ENCODE measurements at regions not wholly inside any gene's neighbourhood (a gene's known extent, or its start where the extent isn't known, plus 50 kb on each side); places are given as distances from the start of the nearest gene placed in this dataset.
"Not testable (repeated sequence)": the region's sequence is repeated elsewhere in the genome, so short reads cannot be mapped to it uniquely, and the experiment has no call there.

DNA sequence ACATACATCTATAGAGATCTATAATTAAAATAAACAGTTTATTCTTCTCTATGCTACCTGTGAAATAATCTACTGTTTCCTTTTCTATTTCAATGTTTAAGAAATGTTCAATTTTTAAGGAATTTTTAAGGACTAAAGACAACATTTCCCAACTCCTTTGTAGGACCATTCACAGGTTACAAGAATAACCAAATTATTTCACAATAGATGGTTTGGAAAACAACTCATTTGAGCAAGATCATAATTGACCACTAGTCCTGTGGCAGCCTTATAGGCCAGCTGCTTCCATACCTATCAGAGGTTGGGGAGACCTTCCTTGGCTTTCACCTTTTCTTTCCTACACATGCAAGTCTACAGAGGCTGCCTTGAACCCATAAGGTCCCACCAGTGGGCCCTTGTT is 193.7 kb downstream of the TTC39B start:
- no peak for DNase-seq (ENCODE audit: low read depth in 1 of 2, low spot score in 1 of 2)

DNA sequence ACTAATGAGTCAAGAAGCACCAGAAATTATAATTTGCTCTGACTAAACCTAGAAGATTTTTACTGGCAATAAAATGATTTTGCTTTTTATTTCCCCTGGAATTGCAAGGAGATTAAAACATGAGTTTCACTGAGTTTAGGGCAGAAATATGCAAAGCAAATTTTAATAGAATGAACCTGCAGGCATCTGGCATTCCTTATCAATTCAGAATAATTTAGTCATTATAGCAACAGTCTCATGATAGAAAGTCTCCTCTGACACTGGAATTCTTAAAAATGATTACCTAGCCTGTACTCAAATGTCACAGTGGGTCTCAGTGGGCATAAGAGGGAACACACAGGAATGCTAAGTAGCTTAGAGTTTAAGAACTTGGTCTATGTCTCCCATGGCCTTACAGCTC is 195.9 kb downstream of the TTC39B start:
- DNase-seq (ENCODE audit: low read depth in 1 of 2, low spot score in 1 of 2), result no peak

DNA sequence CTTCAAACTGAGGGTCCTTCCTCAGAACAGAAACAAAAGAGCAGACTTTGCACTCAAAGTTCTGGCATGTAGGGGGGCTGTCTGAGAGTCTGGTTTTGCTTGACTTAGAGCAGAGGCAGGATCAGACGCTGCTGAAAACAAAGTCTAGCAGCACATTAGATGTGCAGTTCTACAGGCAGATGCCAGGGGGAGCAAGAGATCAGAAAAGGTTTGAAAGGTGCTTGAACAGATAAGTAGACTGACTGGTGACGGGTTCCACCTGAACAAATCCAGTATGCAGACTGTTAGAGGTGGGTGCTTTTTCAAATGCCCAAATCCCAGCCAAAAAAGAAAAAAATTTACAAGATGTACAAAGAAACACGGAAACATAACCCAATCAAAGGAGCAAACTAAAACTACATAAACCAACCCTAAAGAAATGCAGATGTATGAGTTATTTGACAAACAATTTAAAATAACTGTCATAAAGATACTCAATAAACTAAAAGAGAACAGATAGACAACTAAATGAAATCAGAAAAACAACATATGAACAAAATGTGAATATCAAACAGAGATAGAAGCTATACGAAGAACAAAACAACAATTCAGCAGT is 194.7 kb upstream of the FREM1 start:
- DNase-seq (ENCODE audit: low read depth in 1 of 2, low spot score in 1 of 2), result no peak

- no peak for DNase-seq (ENCODE audit: low read depth in 1 of 2, low spot score in 1 of 2)
Measured at GRCh38 chr9:15103290-15103689, 193.1 kb upstream of the FREM1 start.

GRCh38 chr9:15101095-15101494 is 190.9 kb upstream of the FREM1 start:
- no peak for DNase-seq (ENCODE audit: low read depth in 1 of 2, low spot score in 1 of 2)

- DNase-seq (ENCODE audit: low read depth in 1 of 2, low spot score in 1 of 2), result no peak
Measured at GRCh38 chr9:15100571-15100970, 190.3 kb upstream of the FREM1 start.

GRCh38 chr9:15096972-15097371 is 186.7 kb upstream of the FREM1 start:
- no peak for DNase-seq (ENCODE audit: low read depth in 1 of 2, low spot score in 1 of 2)

DNA sequence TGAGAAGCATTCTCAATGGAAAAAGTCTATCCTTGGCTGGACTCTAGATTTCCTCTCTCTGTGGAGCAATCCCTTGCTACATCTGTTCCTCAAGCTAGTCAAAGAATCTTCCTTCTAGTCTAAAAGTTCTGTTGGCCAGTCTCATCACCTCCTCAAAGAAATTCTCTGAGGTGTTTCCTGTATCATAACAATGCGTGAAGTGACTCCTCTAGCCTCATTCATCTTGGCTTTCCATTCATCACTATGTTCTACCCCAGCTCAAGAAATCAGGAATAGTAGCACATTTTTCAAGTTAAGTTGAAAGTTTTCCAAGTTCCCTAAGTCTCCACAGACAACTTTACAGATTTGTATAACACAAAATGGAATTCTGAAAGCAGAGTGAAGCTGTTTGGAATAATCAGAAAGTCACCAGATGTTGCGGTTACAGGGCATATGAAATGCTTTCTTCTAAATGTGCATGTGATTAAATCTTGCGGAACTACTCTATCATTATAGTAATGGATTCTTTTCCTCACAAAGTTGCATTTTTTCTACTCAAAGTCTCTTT is 176.6 kb upstream of the FREM1 start:
- no peak for DNase-seq (ENCODE audit: low read depth in 1 of 2, low spot score in 1 of 2)

DNA sequence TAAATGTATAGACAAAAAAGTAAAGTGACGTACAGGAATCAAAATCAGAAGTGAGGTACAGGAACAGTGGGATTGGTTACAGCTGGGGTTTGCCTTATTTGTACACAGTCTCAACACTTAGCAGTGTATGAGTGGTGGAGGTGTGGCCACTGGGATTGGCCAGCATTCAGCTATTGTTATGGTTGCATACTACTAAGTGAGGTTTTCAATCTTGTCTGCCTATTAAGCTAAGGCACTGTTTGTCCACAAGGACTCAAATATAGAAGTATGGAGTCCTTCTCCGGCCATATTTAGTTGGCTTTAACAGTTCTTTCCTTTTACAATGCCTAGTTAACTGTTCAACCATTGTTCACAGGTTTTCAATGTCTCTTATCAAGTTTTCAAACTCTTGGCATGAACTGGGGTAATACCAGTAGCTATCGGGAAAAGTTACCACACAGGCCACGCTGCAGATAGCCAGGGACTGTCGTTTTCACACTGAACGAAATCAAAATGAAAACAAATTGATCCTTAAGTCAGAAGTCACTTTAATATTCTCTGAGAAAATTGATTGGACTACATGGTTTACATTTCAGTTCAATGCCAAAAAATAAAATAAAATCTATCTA is 176.0 kb upstream of the FREM1 start:
- DNase-seq (ENCODE audit: low read depth in 1 of 2, low spot score in 1 of 2), result no peak

DNA sequence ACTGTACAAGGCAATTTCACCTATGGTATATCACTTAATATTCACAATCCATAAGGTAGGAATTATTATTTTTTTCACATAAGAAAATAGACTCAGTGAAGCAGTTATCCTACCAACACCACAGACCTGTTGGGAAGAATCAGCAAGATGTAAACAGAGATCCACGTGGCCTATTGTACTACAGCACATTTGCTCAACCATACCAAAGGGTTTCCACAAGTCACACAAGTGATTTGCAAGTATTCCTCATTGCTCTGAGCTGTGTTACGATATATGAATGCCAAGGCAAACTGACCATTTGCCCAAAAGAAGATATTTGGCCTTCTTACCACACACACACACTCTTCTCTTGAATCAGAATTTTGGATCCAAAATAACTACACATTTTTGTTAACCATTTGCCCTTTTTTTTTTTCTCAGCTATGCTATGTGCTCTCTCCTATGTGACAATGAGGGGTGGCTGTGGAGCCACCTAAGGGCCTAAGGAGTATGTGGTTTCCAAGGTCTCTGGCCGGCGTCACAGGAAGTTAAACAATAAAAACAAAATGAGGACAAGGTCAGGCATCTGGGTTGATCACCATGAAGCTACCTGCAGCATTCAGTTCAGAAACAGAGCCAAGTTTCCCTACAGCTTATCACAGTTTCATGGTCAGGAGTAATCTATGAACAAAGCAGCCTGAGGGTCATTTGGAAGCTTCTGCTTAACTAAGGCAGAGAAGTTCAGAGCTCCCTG is 171.0 kb upstream of the FREM1 start:
- DNase-seq (ENCODE audit: low read depth in 1 of 2, low spot score in 1 of 2), result no peak

DNA sequence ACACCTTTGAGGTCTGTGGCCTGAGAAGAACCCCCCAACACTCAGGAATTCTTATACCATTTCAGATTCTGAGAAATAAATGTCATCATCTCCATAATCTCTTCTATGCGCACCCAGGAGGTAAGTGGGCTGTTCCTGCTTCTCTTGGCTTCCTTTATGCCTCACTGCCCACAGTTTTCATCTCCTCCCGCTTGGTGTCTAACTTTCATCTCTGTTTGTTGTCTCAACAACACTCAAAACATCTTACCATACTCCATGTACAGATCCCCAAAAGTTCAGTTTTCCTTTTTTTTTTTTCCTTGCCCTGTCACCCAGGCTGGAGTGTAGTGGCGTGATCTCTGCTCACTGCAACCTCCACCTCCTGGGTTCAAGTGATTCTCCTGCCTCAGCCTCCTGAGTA is 170.2 kb upstream of the FREM1 start:
- DNase-seq (ENCODE audit: low read depth in 1 of 2, low spot score in 1 of 2), result no peak

DNA sequence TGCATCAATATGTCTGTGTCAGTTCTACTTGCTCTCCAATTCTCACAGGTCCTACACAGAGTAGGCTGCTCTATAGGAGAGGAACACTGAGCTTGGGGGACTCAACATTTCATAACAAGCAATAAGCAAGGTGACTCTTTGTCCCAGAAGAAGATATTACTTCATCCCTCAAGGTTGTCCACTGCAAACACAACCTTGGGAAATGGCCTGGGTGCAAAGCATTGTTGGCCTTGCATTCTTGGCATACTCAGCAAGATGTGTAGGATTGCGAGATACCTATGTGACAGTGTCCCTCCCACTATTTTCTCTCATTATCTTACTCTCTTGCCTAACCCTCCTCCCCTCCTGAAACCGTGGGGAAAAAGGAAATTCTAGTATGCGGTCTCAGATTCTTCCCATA is 169.8 kb upstream of the FREM1 start:
- DNase-seq (ENCODE audit: low read depth in 1 of 2, low spot score in 1 of 2), result no peak

GRCh38 chr9:15077946-15078729 is 167.9 kb upstream of the FREM1 start:
- no peak for DNase-seq (ENCODE audit: low read depth in 1 of 2, low spot score in 1 of 2)

DNA sequence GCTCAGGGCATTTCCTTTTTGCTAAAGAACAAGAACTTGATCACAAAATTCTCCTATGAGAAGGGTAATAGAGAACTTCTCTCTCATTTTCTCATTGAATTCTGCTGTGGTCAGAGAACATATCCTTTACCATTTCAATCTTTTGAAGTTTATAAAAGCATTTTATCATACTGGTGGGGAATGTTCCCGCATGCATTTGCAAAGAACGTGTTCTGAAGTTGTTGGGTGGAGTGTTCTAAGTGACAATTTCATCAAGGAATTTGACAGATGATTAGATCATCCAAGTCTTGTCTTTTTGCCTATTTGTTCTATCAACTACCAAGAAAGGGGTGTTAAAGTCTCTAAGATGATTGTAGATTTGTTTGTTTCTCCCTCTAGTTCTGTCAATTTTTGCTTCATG is 163.4 kb upstream of the FREM1 start:
- DNase-seq (ENCODE audit: low read depth in 1 of 2, low spot score in 1 of 2), result no peak

GRCh38 chr9:15070716-15071115 is 160.5 kb upstream of the FREM1 start:
- DNase-seq (ENCODE audit: low read depth in 1 of 2, low spot score in 1 of 2), result no peak

DNA sequence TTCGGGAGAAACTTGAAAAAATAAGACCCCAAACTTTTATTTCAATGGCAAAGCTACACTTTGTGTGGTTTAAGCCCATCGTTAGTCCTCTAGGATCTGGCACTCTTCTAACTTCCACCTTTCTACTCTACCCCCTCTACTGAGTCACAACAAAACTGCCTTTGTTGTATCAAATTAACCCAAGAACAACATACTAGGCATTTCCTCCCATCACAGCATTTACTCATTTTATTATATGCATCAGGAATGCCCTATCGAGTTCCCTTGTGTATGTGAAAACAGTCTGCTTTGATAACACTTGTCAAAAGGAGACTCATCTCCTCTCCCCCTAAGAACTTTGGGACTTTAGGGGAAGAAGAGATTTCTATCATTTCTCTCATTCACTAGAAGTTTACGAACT is 158.9 kb upstream of the FREM1 start:
- no peak for DNase-seq (ENCODE audit: low read depth in 1 of 2, low spot score in 1 of 2)

DNA sequence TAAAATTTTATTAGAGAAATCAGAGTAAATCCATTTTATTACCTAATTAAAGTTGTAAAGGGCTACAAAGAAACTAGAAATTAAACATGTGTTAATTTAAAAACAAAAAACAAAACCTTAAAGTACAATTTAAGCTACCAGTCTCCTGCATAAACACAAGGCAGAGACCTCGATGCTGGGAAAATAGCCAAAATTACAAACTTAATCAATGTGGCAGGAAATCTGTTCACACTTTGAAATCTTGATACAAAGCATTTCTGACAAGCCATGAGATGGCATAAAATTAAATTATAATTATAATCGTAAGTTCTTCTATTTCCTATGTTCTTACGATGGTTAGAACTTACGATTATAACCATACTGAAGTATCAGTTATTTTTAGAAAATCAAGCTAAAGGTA is 158.0 kb upstream of the FREM1 start:
- DNase-seq (ENCODE audit: low read depth in 1 of 2, low spot score in 1 of 2), result no peak

GRCh38 chr9:15059003-15059402 is 148.8 kb upstream of the FREM1 start:
- DNase-seq (ENCODE audit: low read depth in 1 of 2, low spot score in 1 of 2), result no peak

GRCh38 chr9:15058236-15058635 is 148.0 kb upstream of the FREM1 start:
- DNase-seq (ENCODE audit: low read depth in 1 of 2, low spot score in 1 of 2), result no peak

DNA sequence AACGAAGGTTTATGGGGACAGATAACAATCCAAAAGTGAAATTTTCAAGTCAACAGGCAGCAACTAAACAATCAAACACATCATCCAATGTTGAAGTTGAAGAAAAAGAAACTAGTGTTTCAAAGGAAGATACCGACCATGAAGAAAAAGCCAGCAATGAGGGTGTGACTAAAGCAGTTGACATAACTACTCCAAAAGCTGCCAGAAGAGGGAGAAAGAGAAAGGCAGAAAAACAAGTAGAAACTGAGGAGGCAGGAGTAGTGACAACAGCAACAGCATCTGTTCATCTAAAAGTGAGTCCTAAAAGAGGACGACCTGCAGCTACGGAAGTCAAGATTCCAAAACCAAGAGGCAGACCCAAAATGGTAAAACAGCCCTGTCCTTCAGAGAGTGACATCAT is 145.1 kb upstream of the FREM1 start:
- DNase-seq (ENCODE audit: low read depth in 1 of 2, low spot score in 1 of 2), result not testable (repeated sequence)

DNA sequence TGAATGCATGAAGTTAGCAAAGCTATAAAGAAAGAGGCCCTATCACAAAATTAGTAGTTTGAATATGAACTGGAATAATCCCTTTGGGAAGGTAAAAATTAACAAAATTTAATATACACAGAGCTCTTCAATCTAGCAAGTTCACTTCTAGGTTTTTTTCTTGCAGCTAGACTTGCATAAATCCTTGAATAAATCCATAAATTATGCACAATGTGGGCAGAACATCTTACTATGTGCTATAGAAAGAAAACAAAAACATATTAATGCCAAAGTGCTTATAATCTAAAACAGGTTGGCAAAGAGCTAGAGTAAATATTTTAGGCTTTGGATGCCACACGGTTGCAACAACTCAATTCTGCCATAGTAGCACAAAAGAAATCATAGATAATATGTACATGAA is 138.5 kb upstream of the FREM1 start:
- no peak for DNase-seq (ENCODE audit: low read depth in 1 of 2, low spot score in 1 of 2)

Data from stimulated activated CD4-positive, alpha-beta T cell treated with anti-CD3 and anti-CD28 coated beads, Interleukin-15, amount 100 ng/mL, for 1 hour (primary cell).